HG02798 (cell line): ENCODE measurements at regions not wholly inside any gene's neighbourhood (a gene's known extent, or its start where the extent isn't known, plus 50 kb on each side); places are given as distances from the start of the nearest gene placed in this dataset.
"Not testable (repeated sequence)": the region's sequence is repeated elsewhere in the genome, so short reads cannot be mapped to it uniquely, and the experiment has no call there.

Source experiments
- ATAC-seq: cut with Tn5 transposase; IDR thresholded peaks from one replicate; pipeline ENCODE4 v1.9.1; 2021; ENCODE audit warnings: mild to moderate bottlenecking; ENCODE audit not compliant: unreplicated experiment, poor library complexity

DNA sequence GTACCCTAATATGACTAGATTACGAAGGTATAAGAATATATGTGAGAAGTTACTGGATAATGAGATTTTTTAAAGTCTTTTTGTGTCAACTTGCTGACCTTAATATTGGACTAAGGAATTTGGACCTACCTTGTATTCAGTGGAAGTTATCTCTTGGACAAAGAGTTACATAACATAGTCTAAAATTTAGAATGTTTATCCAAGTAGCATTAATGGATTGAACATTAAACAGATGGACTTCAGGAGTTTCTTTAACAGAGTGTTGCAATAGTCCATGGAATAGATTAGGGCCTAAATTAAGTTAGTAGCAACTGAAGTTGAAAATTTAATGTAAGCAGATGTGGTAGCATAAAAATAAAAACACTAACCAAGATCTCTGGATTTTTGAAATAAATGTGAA, 266.4 kb downstream of the PYDC2 start:
- no peak for ATAC-seq

DNA sequence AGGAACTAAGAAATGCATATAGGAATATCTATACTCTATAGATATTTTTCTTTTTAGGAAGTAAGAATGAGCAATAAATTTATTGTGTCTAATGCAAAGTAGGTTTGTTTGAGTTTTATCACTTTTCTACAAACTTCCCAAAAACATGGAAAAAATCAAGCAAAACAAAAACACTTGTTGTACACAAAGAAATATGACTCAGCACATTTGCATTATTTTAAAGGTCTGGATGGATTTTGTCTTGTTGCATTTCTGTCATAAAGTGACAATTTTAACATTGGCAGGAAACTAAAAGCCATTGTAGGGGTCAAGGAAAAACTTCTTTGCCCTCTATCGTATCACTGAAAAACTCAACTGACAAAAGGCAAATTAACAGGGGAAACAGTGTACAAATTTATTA, 267.2 kb downstream of the PYDC2 start:
- ATAC-seq, result no peak

DNA sequence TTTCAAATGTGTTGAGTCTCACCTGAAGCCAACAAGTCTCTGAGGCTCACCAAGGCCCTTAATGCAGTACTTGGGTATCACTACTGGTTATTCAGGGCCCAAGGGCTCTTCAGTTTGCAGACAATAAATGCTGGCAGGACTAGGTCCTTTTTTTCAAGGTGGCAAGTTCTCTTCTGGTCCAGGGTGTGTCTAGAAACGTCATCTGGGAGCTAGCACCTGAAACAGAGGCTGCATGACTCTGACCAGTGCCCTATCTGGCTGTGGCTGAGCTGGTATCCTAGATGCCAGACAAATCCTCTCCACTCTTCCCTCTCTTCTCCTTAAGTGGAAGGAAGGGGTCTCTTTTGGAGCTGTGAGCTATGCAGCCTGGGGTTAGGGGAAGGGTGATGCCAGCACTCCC, 276.8 kb downstream of the PYDC2 start:
- ATAC-seq, result no peak

DNA sequence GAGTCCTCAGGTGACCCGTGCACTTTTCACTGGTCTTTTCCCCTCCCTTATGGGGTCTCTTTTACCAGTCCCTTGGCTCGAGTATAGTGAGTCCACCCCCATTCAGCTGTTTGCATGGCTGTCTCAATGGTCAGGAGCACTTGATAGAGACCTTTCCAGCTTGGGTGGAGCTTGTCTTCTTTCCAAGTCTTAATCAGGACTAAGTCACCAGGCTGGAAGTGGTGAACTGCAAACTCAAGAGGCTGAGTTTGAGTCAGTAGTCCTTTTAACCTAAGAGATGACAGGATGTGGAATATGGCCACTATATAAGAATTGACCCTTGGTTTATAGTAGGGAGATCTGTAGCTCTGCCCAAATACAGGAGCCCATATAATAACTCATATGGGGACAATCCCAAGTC, 279.7 kb downstream of the PYDC2 start:
- no peak for ATAC-seq

DNA sequence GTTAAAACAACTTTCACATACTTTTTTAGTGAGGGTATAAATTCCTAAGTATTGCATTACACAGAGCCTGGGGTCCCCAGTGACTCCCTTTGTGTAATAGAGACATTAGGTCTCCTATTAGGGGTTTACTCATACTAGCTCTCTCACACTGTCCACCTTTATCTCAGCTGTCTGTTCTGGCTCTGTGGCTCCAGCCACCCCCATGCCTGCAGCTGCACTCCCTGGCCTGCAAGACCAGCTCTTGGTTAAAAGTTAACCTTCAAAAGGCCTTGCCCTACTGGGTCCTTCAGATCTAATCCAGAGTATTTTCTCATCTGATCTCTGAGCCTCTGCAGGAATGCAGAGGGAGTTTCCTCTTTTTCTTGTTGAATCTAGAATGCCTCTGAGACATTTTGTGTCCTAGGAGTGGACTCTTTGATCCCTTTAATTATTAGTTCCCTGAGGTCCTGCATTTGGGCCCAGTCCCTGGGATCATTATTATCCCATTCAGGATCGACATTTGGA, 280.9 kb downstream of the PYDC2 start:
- not testable (repeated sequence) for ATAC-seq

DNA sequence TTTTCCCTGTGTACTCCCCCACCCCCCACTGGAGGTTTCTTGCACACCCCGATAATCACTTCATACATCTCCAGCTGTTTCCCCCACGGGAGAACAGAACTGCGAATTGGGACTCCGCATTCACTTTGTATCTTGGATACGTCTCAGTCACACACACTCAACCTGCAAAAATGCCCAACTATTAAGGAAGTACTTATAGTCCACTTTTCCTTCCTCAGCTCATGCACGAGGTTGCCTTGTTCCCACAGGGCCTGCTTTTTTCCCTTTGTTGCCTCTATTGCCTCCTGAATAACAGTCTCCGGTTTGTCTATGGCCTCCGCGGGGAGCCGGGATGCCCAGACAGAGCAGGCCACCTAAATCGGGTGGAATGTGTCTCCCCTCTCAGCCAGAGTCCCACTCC, 282.3 kb downstream of the PYDC2 start:
- ATAC-seq, result no peak

DNA sequence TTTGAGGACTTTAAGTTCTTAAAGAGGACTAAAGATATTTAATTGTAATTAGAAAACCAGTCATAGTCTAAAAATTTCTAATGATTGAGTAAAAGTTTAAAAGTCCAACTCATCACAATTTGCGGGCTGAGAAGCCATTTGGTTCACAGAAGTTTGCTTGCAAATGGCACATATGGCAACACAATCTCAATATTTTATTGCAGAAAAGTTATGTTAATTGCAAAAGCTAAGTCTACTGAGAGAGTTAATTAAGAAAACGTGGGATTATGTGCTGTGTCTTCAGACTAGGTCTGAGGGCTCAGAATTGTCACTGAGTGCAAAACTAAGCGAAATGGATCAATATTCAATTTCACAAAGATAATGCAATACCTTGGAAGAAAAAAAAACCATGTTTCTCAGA, 289.7 kb downstream of the PYDC2 start:
- no peak for ATAC-seq

DNA sequence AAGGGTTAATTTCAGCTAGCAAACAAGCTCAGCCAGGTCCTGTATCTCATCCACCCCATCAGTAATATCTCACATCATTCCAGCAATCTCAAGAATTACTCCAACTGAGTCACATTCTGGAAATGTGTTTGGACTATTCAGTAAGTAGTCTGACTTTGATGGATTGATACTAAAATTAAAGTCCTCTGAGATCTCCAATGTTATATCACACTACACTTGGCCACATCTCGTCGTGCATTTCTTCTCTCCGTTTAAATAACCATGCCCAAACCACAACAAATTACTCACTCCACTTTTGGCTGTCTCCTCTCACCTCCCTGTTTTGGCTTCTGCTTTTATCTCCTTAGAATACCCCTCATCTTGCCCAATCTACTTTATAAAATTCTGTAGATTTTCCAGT, 292.2 kb downstream of the PYDC2 start:
- no peak for ATAC-seq

DNA sequence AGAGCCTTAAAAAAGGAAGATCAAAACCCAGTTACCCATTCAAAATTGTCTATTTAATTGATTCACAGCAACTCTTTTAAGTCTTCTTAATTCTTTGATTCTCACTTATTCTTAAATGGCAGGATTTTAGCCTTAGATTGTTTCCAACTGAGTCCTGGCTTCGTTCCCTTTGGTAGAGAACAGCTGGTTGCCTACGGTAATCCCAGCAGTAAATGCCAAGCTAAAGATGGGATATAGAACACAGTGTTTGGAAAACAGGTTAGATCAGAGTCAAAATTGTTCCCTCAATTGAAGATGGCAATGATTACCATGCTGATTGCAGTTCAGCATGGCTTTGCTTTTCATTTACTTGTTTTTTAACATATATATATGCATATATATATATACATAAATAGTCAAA, 300.9 kb downstream of the PYDC2 start:
- ATAC-seq, result no peak

DNA sequence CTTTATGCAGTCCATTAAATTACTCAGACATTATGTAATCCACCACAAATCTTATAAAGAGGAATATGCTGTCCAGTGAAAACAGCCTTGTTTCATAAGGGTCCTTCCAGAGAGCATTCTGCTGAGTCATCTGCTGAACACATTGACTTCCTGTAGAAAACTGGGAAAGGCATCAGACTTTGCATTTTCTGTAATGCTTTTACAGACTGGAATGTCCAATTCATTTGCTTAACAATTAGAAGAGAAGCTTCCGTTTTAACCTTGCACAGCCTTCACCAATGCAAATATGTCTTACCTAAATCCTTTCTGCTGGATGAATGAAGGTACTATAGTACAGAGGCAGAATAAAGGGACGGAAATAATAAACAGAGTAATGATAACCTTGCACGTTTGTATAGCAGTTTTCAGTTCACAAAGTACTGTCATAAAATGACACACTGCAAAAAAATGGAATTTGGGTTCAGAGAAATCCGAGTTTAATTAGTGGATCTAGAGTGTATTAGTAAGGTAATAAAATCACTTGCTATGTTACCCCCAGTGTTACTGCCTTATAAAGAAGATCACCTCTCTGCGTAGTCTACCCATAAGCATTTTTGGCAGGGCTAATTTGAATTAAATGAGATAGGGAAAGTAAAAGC, 301.5 kb downstream of the PYDC2 start:
- ATAC-seq, result no peak

DNA sequence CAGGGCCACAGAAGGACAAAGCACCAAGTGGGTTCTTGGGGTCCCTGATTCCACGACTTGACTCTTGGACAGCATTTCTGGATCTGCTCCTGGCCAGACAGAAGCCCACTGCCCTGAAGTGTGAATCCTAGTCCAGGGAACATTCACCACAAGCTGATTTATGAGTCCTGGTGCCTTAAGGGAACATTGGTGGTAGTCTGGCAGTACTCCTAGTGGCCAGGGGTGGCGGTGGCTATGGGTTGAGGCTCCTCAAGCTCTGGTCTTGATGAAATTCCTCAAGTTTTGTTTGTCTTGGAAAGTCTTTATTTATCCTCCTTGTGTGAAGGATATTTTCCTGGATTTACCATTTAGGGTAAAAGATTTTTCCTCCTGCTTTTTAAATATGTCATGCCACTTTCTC, 307.5 kb downstream of the PYDC2 start:
- ATAC-seq, result no peak

DNA sequence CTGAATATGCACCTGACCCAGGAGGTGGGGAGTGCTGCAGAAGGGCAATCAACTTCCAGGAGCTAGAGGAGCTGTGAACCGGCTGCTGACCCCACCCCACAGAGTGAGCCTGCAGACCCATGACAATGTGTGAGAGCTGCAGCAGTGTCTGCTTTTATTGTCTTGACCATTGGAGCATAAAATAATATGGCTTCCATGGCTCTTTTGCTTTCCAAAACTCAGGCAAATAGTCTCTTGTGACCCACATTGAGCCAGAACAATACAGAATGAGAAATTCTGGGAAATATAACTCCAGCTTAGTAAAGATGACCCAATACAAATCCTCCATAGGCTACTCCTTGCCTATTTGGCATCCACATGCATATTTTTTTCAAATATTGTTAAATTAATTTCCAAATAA, 309.6 kb downstream of the PYDC2 start:
- ATAC-seq, result no peak

DNA sequence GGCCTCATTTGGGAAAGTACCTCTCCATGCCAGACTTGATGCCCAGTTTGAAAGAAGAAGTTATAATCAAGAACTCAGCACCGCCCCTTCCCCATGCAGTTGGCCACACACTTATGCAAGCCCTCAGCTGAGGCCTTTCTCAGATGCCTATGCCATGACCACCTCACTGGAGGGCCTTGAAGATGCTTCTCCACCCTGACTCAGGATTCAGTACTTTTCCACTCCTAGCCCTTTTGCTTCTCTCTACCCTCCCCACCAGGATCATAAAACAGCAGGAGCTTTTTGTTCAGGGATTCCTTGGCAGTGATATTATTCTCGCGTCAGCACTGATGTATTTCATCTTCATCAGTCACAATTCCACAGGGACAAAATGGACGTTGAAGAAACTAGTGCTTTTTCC, 313.5 kb downstream of the PYDC2 start:
- no peak for ATAC-seq

DNA sequence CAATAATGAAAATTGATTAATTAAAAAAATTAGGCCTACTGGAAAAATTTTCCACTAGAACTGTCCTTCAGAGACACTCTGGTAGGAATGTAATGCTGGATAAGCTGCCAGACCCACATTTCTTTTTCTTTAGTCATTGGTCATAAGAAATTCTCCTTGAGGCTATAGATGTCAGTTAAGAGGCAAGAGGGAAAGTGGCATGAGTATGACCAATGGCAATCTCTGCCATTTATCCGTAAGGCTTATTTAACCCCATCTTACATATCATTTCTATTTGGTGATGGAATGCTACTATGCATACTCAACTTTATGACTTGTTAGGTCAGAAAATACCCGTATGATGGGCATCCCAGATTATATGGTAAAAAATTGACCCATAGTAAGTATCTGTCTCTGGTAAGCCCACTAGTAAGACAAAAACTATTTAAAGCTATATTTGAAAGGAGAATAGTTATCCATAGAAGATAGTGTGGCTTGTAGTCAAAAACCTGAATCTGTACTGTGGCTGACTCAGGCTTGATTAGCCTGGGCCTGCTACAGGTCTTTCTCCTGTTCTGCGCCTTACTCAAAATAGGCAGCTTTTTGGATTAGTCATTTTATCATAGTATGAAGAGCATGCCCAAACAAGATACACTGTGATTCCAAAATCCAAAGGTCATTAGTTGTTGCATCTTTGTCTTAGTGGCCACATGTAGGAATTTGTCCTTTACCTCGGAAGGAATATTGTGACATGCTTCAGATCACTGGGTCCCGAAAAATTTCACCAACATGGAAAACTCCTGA, 314.7 kb downstream of the PYDC2 start:
- ATAC-seq, result no peak

DNA sequence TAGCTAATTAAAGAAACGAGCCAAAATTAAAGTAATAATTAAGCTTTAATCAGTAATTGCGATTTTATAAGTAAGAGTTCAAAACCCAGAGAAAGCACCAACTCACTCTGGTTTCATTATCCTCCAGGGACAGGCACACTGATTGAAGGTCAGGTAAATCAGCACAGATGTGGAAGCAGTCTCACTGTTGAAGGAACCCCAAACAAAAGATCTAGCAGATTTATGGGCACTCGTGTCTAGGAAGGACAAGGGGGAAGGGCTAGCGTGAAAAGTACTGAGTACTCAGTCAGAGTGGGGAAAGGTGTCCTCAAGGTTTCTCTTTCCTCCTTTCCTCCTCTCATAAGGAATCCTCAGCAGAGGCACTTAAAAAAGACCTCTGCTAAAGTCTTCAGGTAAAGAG, 320.1 kb downstream of the PYDC2 start:
- no peak for ATAC-seq

DNA sequence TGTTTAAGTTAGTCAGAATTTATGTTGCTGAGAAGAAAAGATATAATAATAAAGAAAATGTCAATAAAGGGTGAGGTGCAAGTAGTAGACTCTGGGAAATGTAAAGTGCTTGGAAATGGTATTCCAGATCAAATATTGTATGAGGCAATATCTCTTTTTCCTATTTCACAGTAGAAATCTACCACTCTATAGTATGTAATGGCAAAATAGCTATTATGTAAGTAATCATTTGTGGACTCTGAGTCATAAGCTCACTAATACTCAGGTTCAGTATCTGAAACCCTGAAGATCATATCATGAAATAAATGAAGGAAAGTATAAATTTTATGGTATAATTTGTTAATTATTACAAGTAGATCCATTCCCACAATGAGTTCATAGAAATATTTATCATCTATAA, 322.1 kb downstream of the PYDC2 start:
- no peak for ATAC-seq

DNA sequence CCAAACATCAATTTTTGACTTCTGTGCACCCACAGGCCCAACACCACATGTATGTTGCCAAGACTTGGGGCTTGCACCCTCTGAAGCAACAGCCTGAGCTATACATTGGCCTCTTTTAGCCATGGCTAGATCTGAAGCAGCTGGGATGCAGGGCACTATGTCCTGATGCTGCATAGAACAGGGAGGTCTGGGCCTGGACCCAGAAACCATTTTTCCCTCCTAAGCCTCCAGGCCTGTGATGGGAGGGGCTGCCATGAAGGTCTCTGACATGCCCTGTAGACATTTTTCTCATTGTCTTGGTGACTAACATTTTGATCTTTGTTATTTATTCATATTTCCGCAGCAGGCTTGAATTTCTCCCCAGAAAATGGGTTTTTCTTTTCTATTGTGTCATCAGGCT, 330.0 kb downstream of the PYDC2 start:
- ATAC-seq, result no peak

DNA sequence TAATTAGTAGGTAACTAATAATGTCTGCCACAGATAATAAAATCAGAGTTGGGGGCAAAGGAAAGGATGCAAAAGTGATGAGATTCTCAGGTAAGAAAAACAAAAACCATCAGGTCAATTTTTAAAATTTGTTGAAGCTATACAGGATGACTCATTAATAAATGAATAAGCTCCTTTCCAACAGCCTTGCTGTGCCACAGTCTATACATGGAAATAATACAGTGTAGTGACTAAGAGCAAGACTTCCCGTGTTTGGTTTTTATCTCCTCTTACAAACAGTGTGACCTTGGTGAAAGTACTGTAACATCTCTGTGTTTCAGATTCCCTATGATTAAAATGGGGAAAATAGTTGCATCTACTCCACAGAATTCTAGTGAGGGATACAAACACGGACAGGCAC, 331.6 kb downstream of the PYDC2 start:
- ATAC-seq, result no peak

DNA sequence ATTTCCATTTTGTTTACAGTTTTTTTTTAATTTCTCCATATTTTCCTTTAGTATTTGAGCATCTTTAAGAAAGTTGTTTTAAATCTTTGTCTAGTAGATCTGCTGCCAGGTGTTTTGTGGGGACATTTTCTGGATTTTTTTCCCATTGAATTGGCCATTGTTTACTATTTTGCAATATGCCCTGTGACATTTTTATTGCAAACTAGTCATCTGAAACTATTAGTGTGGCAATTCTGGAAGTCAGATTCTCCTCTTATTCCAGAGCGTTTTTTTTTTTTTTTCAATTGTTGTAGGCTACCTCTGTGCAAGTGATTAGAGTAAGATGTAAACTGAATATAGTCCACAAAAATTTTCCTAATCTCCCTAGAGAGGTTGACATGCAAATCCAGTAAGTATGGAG, 334.2 kb downstream of the PYDC2 start:
- no peak for ATAC-seq

DNA sequence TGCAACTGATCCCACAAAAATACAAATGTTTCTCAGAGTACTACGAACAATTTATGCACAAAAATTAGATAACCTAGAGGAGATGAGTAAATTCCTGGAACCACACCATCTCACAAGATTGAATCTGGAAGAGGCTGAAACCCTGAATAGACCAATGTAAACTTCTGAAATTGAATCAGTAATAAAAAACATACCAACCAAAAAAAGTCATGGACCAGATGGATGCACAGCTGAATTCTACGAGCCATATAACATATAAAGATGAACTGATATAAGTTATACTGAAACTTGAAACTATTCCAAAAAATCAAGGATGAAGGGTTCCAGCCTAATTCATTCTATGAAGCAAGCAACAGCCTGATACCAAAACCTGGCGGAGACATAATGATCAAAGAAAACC, 336.3 kb downstream of the PYDC2 start:
- no peak for ATAC-seq

DNA sequence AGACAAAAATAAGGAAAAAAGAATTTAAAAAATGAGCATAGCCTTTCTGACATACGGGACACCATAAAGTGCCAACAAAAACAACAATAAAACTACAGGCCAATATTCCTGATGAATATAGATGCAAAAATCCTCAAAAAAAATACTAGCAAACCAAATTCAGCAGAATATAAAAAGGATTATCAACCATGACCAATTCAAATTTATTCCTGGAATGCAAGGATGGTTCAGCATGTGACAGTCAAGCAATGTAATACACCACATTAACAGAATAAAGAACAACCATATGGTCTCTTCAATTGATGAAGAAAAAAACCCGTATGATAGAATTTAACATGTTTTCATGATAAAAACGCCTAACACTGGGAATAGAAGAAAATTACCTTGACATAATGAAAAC, 341.7 kb downstream of the PYDC2 start:
- no peak for ATAC-seq

DNA sequence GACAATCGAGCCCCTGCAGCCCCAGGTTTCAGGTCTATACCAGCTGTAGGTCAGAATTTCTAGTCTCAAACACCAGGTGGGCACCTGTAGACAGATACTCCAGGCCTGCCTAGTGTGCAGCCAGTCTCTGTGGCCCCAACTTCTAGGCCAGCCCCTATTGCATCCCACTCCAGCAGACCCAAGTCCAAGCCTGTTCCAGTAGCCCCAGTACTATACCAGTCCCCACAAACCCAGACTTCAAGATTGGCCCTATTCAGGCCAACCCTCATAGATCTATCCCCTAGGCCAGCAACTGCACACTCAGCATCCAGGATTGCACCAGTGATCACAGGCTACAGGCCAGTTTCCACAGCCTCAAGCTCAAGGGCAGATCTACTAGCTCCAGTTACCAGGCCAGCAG, 344.0 kb downstream of the PYDC2 start:
- ATAC-seq, result no peak
